ENCODE measurements at regions not wholly inside any gene's neighbourhood (a gene's known extent, or its start where the extent isn't known, plus 50 kb on each side); places are given as distances from the start of the nearest gene placed in this dataset.
"Not testable (repeated sequence)": the region's sequence is repeated elsewhere in the genome, so short reads cannot be mapped to it uniquely, and the experiment has no call there.

DNA sequence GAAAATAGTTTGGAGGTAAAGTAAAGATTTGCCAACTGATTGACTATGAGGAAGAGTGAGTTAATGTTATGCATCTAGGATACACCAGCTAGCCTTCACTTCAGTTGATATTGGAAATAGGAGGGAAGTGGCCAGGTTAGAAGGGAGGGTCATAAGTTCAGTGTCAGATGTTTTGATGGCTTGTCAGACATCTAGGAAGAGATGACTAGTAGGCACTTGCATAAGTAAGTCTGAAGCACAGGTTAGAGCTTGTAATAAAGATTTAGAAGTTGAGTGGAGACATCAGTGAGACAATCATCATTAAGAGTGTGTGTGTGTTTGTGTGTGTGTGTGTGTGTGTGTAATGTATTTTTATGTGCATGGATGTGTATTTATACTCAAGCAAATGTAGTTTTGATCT is 146.1 kb downstream of the OR4C45 start:
- Histone ChIP-seq H3K36me3 (ENCODE audit: control insufficient read depth, insufficient read depth, low read length) (no peaks in the 10 kb centered on the region), H3K4me3 (ENCODE audit: low read depth, low read length) (no peak overlapping the region), H3K27me3 (ENCODE audit: control insufficient read depth, insufficient read depth, low read length) (no peaks in the 10 kb centered on the region)
- CTCF ChIA-PET = no interaction called here
- TF ChIP-seq, protein P1, sequence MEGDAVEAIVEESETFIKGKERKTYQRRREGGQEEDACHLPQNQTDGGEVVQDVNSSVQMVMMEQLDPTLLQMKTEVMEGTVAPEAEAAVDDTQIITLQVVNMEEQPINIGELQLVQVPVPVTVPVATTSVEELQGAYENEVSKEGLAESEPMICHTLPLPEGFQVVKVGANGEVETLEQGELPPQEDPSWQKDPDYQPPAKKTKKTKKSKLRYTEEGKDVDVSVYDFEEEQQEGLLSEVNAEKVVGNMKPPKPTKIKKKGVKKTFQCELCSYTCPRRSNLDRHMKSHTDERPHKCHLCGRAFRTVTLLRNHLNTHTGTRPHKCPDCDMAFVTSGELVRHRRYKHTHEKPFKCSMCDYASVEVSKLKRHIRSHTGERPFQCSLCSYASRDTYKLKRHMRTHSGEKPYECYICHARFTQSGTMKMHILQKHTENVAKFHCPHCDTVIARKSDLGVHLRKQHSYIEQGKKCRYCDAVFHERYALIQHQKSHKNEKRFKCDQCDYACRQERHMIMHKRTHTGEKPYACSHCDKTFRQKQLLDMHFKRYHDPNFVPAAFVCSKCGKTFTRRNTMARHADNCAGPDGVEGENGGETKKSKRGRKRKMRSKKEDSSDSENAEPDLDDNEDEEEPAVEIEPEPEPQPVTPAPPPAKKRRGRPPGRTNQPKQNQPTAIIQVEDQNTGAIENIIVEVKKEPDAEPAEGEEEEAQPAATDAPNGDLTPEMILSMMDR (IDR thresholded peaks at IDR 0.05; ENCODE audit: insufficient read depth, low read depth, low read length) = no peak
- POLR2A ChIA-PET = no interaction called here
- DNase-seq (ENCODE audit: low read depth) = no peak

DNA sequence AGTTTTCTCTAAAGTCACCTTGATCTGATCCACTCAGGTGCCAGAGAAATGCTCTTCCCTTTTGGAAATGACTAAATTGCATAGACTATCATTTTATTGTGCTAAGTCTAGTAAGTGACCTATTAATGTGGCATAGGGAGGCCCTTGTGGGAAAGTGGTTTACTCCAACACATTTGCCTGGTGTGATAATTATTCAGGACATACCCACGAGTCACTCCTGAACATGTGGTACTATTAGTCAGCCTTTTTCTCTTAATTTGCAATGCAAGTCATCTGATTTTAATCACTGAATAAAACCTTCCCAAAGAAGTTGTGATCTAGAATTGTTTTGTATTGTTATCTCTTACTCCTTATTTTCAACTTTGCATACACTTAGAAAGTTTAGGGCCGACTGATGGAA is 148.7 kb downstream of the OR4C45 start:
- Histone ChIP-seq H3K36me3 (ENCODE audit: control insufficient read depth, insufficient read depth, low read length) (no peaks in the 10 kb centered on the region), H3K4me3 (ENCODE audit: low read depth, low read length) (no peak overlapping the region), H3K27me3 (ENCODE audit: control insufficient read depth, insufficient read depth, low read length) (no peaks in the 10 kb centered on the region)
- no peak for DNase-seq (ENCODE audit: low read depth)
- TF ChIP-seq, protein P1 (IDR thresholded peaks at IDR 0.05; ENCODE audit: insufficient read depth, low read depth, low read length) = no peak
- POLR2A ChIA-PET = no interaction called here
- CTCF ChIA-PET = no interaction called here

DNA sequence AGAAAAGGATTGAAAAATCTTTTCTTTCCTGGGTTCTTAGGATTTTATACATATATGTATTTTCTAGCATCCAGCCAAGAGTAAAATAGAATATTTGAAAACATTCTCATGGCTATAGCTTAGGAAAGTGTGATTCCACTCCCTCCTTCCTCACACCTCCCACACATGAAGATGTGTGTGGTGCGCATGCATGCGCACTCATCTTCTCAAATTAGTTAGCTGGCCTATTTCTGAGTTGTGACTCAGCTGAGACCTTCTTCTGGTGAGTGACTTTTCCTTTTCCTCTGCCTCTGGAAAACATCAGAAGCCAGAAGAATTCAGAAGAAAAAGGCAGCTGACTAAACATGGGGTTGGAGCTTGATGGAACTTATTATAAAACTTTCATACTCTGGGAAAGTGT is 149.8 kb downstream of the OR4C45 start:
- TF ChIP-seq, protein P1 (IDR thresholded peaks at IDR 0.05; ENCODE audit: insufficient read depth, low read depth, low read length) = no peak
- no peaks in the 10 kb centered on the region for H3K36me3 ChIP-seq (ENCODE audit: control insufficient read depth, insufficient read depth, low read length)
- no peak for DNase-seq (ENCODE audit: low read depth)
- POLR2A ChIA-PET = no interaction called here
- no peak overlapping the region for H3K4me3 ChIP-seq (ENCODE audit: low read depth, low read length)
- H3K27me3 ChIP-seq (ENCODE audit: control insufficient read depth, insufficient read depth, low read length) = no peaks in the 10 kb centered on the region
- CTCF ChIA-PET = no interaction called here

DNA sequence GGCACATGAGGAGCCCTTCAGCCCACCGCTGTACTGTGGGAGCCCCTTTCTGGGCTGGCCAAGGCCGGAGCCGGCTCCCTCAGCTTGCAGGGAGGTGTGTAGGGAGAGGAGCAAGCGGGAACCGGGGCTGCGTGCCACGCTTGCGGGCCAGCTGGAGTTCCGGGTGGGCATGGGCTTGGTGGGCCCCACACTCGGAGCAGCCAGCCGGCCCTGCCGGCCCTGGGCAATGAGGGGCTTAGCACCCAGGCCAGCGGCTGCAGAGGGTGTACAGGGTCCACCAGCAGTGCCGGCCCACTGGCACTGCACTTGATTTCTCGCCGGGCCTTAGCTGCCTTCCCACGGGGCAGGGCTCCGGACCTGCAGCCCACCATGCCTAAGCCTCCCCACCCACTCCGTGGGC is 150.5 kb downstream of the OR4C45 start:
- H3K27me3 ChIP-seq (ENCODE audit: control insufficient read depth, insufficient read depth, low read length); DNase-seq (ENCODE audit: low read depth); H3K4me3 ChIP-seq (ENCODE audit: low read depth, low read length); CTCF ChIA-PET; POLR2A ChIA-PET; H3K36me3 ChIP-seq (ENCODE audit: control insufficient read depth, insufficient read depth, low read length): not testable (repeated sequence)

DNA sequence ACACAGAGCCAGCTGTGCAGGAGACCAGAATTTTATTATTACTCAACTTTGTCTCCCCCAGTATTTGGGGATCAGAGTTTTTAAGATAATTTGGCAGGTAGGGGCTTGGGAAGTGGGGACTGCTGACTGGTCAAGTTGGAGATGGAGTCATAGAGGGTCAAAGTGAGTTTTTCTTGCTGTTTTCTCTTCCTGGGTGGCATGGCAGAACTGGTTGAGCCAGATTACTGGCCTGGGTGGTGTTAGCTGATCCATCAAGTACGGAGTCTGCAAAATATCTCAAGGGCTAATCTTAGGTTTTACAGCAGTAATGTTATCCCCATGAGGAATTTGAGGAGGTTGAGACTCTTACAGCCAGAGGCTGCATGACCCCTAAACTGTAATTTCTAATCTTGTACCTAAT is 153.5 kb downstream of the OR4C45 start:
- no peak for DNase-seq (ENCODE audit: low read depth)
- Histone ChIP-seq H3K27me3 (ENCODE audit: control insufficient read depth, insufficient read depth, low read length) (no peaks in the 10 kb centered on the region), H3K4me3 (ENCODE audit: low read depth, low read length) (no peak overlapping the region), H3K36me3 (ENCODE audit: control insufficient read depth, insufficient read depth, low read length) (no peaks in the 10 kb centered on the region)
- TF ChIP-seq, protein P1 (IDR thresholded peaks at IDR 0.05; ENCODE audit: insufficient read depth, low read depth, low read length) = no peak
- ChIA-PET CTCF (no interaction called here), POLR2A (no interaction called here)

DNA sequence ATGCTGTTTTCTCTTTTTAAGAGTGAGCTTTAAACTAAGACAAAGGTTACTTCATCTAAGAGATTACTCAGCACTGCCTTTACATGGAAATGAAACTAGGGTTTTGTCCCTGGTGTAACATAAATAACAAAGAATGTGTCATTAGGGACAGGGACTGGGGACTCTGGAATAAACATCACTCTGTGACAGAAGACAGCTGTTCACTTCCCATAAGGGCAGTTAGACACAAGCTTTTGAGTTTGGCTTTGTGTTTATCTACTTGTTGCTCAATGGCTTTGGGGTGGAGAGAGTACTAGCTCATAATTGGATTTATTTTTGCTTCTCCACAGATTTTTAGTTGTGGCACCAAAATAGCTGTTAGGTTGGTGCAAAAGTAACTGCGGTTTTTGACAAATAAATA is 154.5 kb downstream of the OR4C45 start:
- H3K4me3 ChIP-seq (ENCODE audit: low read depth, low read length) = no peak overlapping the region
- H3K36me3 ChIP-seq (ENCODE audit: control insufficient read depth, insufficient read depth, low read length) = no peaks in the 10 kb centered on the region
- H3K27me3 ChIP-seq (ENCODE audit: control insufficient read depth, insufficient read depth, low read length) = no peaks in the 10 kb centered on the region
- ChIA-PET POLR2A (no interaction called here), CTCF (no interaction called here)
- no peak for DNase-seq (ENCODE audit: low read depth)
- TF ChIP-seq, protein P1 (IDR thresholded peaks at IDR 0.05; ENCODE audit: insufficient read depth, low read depth, low read length) = no peak
